GM21529 (cell line): ENCODE measurements at regions not wholly inside any gene's neighbourhood (a gene's known extent, or its start where the extent isn't known, plus 50 kb on each side); places are given as distances from the start of the nearest gene placed in this dataset.
"Not testable (repeated sequence)": the region's sequence is repeated elsewhere in the genome, so short reads cannot be mapped to it uniquely, and the experiment has no call there.

Experiments used
- ATAC-seq: cut with Tn5 transposase; IDR thresholded peaks from one replicate; pipeline ENCODE4 v1.9.1; 2021; ENCODE audit not compliant: unreplicated experiment

DNA sequence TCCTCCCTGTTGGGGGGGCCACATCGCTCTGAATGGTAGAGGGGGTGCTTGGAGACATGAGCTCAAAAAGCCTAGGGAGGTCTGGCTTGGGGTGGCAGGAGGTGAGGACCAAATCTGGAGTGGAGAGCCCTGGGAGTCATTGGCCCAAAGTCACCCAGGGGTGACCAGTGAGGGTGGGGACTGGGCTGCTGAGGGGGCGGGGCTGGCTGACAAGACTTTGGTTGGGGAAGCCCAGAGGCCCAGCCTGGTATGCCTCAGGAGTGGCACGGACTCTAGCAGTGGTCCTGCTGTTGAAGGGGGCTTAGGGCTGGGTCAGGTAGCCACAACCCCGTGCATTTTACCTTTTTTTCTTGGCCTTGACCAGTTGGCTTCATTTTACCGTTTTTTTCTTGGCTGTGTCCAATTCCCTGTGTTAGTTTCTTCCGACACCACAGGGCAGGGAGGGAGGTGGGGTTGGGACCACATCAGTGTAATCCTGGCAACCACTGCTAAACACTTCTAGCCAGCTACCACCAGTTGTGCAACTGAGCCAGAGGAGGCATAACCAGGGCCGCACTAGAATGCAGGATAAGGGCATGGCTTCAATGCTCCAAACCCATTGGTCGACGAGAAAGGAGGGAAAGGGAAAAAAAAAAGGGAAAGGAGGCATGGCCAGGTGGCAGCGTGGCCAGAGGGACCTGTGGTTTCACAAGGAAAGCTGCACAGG is 105.3 kb upstream of the C2CD4B start:
- no peak for ATAC-seq

DNA sequence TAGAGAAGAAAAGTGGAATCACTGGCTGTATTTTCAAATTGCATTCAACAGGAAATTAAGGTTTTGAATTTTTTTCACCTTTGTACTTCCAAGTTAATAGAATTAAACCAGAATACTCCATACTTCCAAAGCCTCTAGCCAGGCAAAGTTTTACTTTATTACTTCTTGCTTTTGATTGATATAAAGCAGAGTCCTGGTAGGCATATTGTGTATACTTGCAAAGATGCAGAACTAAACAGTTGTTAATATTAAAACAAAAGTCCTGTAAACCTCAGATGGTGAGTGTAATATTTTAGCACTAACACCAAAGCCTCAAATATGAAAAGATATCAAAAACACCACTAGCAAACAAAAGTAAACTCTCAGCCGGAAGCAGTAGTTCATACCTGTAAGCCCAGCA is 107.2 kb upstream of the C2CD4B start:
- ATAC-seq = no peak

DNA sequence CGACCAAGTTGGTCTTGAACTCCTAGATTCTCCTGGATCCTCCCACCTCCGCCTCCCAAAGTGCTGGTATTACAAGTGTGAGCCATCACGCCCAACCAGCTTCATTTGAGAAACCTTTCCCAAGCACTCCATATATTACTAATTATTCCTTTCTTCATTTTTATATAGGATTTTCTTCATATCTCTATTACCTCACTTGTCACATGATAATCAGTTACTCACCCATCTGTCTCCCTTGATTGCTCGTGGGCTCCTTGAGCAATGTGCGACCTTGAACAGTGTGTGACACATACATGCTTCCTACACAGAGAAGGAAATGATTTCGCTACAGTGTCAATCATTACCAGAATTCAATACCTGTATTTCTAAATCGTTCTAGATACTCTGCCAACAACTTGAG is 110.7 kb upstream of the C2CD4B start:
- no peak for ATAC-seq

DNA sequence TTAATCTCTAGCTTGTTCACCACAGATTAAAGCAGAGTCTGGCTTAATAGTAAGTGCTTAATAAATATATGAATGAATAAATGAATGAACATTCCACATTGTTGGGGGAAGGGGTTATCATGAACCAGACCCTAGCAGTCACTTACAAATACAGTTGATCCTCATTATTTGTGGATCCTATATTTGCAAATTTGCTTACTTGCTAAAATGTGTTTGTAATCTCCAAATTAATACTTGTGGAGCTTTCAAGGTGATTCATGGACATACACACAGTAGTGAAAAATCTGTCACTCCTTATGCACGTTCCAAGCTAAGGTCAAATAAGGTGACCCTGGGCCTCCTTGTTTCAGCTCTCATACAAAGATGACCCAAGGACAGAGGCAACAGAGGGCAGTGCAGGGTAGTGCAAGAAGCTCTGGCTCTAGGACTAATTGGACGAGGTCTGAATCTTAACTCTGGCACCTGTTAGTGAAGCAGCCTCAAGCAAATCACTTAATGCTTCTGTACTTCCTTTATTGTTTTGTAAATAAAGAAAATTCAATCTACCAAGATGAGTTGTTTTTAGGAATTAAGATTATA is 112.8 kb upstream of the C2CD4B start:
- no peak for ATAC-seq

- ATAC-seq = no peak
Measured at GRCh38 chr15:62278534-62278933, 113.4 kb upstream of the C2CD4B start.

DNA sequence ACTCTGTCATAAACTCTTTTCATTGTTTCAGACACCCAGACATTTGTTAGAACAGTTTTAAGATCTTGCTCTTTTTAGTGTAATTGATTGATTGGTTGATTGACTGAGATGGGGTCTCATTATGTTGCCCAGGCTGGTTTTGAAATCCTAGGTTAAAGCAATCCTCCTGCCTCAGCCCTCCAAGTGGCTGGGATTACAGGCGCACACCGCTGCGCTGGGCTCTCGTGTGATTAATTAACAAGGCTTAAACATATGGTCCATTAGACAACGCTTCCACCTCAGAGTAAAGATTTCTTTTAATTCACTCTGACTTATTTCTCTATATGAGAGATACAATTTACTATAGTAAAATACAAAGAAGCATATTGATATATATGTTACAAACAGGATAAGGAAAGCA is 114.0 kb upstream of the C2CD4B start:
- no peak for ATAC-seq

DNA sequence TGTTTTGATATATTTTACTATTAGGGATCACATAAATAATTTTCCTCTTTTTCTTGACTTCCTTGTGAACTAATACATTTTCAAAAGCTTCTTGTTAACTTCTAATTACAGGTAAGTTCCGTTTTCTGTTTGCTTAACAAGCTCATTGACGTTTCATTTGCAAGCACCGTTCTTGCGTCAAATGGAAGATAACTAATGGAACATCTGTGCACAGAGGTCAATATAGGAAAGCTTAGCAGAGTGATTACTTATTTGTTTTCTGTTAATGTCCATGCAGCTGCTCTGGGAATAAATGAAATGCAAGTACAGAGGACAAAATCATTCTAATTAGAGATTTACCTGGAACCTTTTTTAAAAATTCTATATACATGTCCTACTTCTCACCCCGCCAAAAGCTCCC is 115.5 kb upstream of the C2CD4B start:
- no peak for ATAC-seq

DNA sequence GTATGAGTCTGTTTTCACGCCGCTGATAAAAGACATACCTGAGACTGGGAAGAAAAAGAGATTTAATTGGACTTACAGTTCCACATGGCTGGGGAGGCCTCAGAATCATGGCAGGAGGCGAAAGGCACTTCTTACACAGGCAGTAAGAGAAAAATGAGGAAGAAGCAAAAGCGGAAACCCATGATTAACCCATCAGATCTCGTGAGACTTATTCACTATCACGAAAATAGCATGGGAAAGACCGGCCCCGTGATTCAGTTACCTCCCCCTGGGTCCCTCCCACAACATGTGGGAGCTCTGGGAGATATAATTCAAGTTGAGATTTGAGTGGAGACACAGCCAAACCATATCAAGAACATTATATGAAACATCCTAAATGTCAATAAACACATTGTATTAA is 116.7 kb upstream of the C2CD4B start:
- ATAC-seq = not testable (repeated sequence)

GRCh38 chr15:62287066-62287857 is 122.2 kb upstream of the C2CD4B start:
- ATAC-seq = no peak

GRCh38 chr15:62288361-62289017 is 123.4 kb upstream of the C2CD4B start:
- ATAC-seq = no peak

- no peak for ATAC-seq
Measured at GRCh38 chr15:62291262-62291661, 126.2 kb upstream of the C2CD4B start.

GRCh38 chr15:62296756-62297507 is 131.8 kb upstream of the C2CD4B start:
- ATAC-seq = no peak

- ATAC-seq = no peak
Measured at GRCh38 chr15:62297522-62297921, 132.4 kb upstream of the C2CD4B start.

DNA sequence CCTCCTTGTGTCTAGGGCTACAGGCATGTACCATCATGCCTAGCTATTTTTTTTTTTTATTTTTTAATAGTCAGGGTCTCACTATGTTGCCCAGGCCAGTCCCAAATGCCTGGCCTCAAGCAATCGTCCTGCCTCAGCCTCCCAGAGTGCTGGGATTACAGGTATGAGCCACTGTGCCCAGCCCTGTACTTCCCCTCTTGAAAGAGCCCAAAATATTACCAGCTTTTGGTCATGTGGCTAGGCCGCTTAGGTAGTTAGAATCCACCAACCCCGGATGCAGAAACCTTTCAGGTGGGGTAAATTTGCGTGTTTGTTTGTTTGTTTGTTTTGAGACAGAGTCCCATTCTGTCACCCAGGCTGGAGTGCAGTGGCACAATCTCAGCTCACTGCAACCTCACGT is 132.8 kb upstream of the C2CD4B start:
- no peak for ATAC-seq

GRCh38 chr15:62298811-62299210 is 133.7 kb upstream of the C2CD4B start:
- ATAC-seq = no peak

- no peak for ATAC-seq
Measured at GRCh38 chr15:62299541-62299940, 134.5 kb upstream of the C2CD4B start.

- no peak for ATAC-seq
Measured at GRCh38 chr15:62301993-62302675, 137.0 kb upstream of the C2CD4B start.

DNA sequence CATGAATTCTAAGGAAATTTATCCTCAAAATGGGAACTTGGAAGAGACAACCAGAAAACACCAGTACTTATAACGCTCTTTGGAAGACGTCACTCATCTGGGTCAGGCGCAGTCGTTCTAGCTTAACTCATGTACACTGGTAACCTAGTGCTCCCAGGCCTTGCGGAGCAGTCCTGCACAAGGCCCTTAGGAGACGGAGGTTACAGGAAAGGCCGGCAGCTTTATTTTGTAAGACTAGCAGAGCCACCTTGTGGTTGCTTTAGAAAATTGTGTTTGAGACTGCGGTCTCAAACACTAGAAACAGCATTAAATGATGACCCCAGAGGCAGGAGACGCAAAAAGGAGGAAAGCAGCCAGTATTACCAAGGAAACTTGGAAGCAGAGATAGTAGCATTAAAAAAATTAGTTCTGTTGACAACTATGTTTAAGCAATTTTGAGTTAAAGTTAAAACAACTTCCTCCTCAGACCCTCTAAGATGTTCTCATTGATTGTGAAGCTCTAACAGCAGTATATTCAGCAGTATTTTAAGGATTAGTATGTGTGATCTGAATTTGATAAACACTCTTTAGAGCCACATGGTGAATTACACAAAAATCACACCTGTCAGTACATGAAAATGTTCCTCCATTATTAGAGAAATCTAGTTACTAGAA is 141.9 kb upstream of the C2CD4B start:
- ATAC-seq = no peak

DNA sequence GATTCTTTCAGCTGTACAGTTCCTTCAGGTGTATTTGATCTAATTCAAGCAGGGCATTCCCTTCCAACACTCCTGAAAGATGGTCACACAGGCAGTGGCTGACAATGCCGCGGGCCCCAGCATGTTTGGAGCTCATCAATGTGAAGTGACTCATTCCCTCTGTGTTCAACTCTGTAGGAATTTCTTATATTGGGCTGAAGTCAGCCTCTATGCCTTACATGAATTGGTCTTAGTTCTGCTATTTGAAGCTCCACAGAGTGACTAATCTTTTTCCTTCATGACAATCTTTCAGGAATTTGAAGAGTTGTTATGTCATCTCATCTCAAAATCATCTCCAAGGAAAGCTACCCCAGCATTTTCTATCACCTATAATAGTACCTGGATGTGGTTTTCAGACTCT is 142.5 kb upstream of the C2CD4B start:
- ATAC-seq = no peak
